ENCODE measurements at regions not wholly inside any gene's neighbourhood (a gene's known extent, or its start where the extent isn't known, plus 50 kb on each side); places are given as distances from the start of the nearest gene placed in this dataset.

GRCh38 chr15:69801144-69801543 is 296.6 kb downstream of the TLE3 start:
- TF ChIP-seq POLR2A (IDR thresholded peaks at IDR 0.05) (no peak), CTCF (IDR thresholded peaks at IDR 0.05) (no peak), EP300 (IDR thresholded peaks at IDR 0.05) (no peak)

Data from sigmoid colon (tissue), 4 donors.